Islet precursor cell (in vitro differentiated cells): ENCODE measurements at regions not wholly inside any gene's neighbourhood (a gene's known extent, or its start where the extent isn't known, plus 50 kb on each side); places are given as distances from the start of the nearest gene placed in this dataset.

Source experiments
- DNase-seq: peaks from one replicate; pipeline ENCODE4 v3.0.0-alpha.2; 2018

GRCh38 chr11:28654191-28654590 is 546.0 kb downstream of the METTL15 start:
- no peak for DNase-seq

- DNase-seq = no peak
Measured at GRCh38 chr11:28649922-28650321, 541.7 kb downstream of the METTL15 start.

- DNase-seq = no peak
Measured at GRCh38 chr11:28636566-28636965, 528.4 kb downstream of the METTL15 start.

GRCh38 chr11:28636033-28636432 is 527.8 kb downstream of the METTL15 start:
- no peak for DNase-seq

GRCh38 chr11:28632338-28632737 is 524.1 kb downstream of the METTL15 start:
- no peak for DNase-seq

GRCh38 chr11:28631148-28631547 is 523.0 kb downstream of the METTL15 start:
- no peak for DNase-seq

- DNase-seq = no peak
Measured at GRCh38 chr11:28629235-28629634, 521.0 kb downstream of the METTL15 start.

GRCh38 chr11:28628412-28628811 is 520.2 kb downstream of the METTL15 start:
- DNase-seq = no peak

GRCh38 chr11:28627690-28628255 is 519.6 kb downstream of the METTL15 start:
- no peak for DNase-seq

- DNase-seq = no peak
Measured at GRCh38 chr11:28625532-28625931, 517.3 kb downstream of the METTL15 start.

- DNase-seq = no peak
Measured at GRCh38 chr11:28621753-28622152, 513.6 kb downstream of the METTL15 start.

GRCh38 chr11:28619846-28620540 is 511.8 kb downstream of the METTL15 start:
- no peak for DNase-seq

GRCh38 chr11:28618416-28618815 is 510.2 kb downstream of the METTL15 start:
- no peak for DNase-seq

GRCh38 chr11:28616160-28616965 is 508.2 kb downstream of the METTL15 start:
- no peak for DNase-seq

GRCh38 chr11:28615542-28615941 is 507.4 kb downstream of the METTL15 start:
- no peak for DNase-seq

GRCh38 chr11:28606930-28607329 is 498.7 kb downstream of the METTL15 start:
- peak; percentile 61 for DNase-seq

- no peak for DNase-seq
Measured at GRCh38 chr11:28599656-28600055, 491.5 kb downstream of the METTL15 start.

- no peak for DNase-seq
Measured at GRCh38 chr11:28598531-28598930, 490.3 kb downstream of the METTL15 start.

- no peak for DNase-seq
Measured at GRCh38 chr11:28596816-28597215, 488.6 kb downstream of the METTL15 start.

GRCh38 chr11:28592141-28592540 is 484.0 kb downstream of the METTL15 start:
- DNase-seq = no peak

GRCh38 chr11:28584992-28585391 is 476.8 kb downstream of the METTL15 start:
- no peak for DNase-seq

GRCh38 chr11:28582506-28582905 is 474.3 kb downstream of the METTL15 start:
- no peak for DNase-seq

GRCh38 chr11:28581286-28582242 is 473.4 kb downstream of the METTL15 start:
- no peak for DNase-seq
